ENCODE measurements at regions not wholly inside any gene's neighbourhood (a gene's known extent, or its start where the extent isn't known, plus 50 kb on each side); places are given as distances from the start of the nearest gene placed in this dataset.

GRCh38 chr11:122232985-122233384 lies 117.0 kb upstream of the BLID start:
- Histone ChIP-seq H2BK5ac (ENCODE audit: low read length) (no peak overlapping the region), H4K8ac (ENCODE audit: low read depth, low read length) (no peak overlapping the region), H3K9ac (ENCODE audit: low read length) (no peak overlapping the region), H3K27ac (ENCODE audit: low read depth, low read length) (no peak overlapping the region), H3K4me3 (ENCODE audit: low read length) (no peak overlapping the region), H3K56ac (ENCODE audit: low read length) (no peak overlapping the region), H2AK5ac (ENCODE audit: low read length) (no peak overlapping the region), H3K18ac (ENCODE audit: low read length) (no peak overlapping the region), H3K79me1 (ENCODE audit: low read length) (no peaks in the 10 kb centered on the region), H4K5ac (ENCODE audit: low read length) (no peak overlapping the region), H3K4me2 (ENCODE audit: low read length) (no peak overlapping the region), H3K27me3 (ENCODE audit: insufficient read depth, low read length, poor library complexity) (no peaks in the 10 kb centered on the region), H2BK120ac (ENCODE audit: low read depth, low read length) (no peak overlapping the region), H3K36me3 (ENCODE audit: control insufficient read depth, insufficient read depth, low read length) (no peaks in the 10 kb centered on the region), H3K23ac (ENCODE audit: low read length) (no peak overlapping the region), H3K79me2 (ENCODE audit: control insufficient read depth, insufficient read depth, low read length) (no peaks in the 10 kb centered on the region), H2BK15ac (replicated peaks; ENCODE audit: low read depth) (no peak overlapping the region), H3K4me1 (ENCODE audit: control insufficient read depth, low read depth, low read length) (peaks cover 2% of the 10 kb centered on the region), H3K4ac (ENCODE audit: low read depth, low read length) (no peak overlapping the region)
- DNase-seq = no peak
- WGBS (ENCODE audit: extremely low coverage, insufficient coverage, low lambda C conversion rate) = no CpG with 5 or more reads among the region's 4 CpGs

GRCh38 chr11:122230385-122230755 lies 114.4 kb upstream of the BLID start:
- H3K79me2 ChIP-seq (ENCODE audit: control insufficient read depth, insufficient read depth, low read length) = no peaks in the 10 kb centered on the region
- H2AK5ac ChIP-seq (ENCODE audit: low read length) = no peak overlapping the region
- no peak overlapping the region for H3K4me2 ChIP-seq (ENCODE audit: low read length)
- H3K4me3 ChIP-seq (ENCODE audit: low read length) = no peak overlapping the region
- no peak overlapping the region for H3K56ac ChIP-seq (ENCODE audit: low read length)
- no peak overlapping the region for H4K5ac ChIP-seq (ENCODE audit: low read length)
- peaks cover 2% of the 10 kb centered on the region for H3K4me1 ChIP-seq (ENCODE audit: control insufficient read depth, low read depth, low read length)
- H4K8ac ChIP-seq (ENCODE audit: low read depth, low read length) = no peak overlapping the region
- WGBS (ENCODE audit: extremely low coverage, insufficient coverage, low lambda C conversion rate) = no CpG with 5 or more reads among the region's 7 CpGs
- no peak overlapping the region for H3K4ac ChIP-seq (ENCODE audit: low read depth, low read length)
- H3K18ac ChIP-seq (ENCODE audit: low read length) = no peak overlapping the region
- no peak overlapping the region for H2BK5ac ChIP-seq (ENCODE audit: low read length)
- H3K27me3 ChIP-seq (ENCODE audit: insufficient read depth, low read length, poor library complexity) = no peaks in the 10 kb centered on the region
- H3K36me3 ChIP-seq (ENCODE audit: control insufficient read depth, insufficient read depth, low read length) = no peaks in the 10 kb centered on the region
- no peaks in the 10 kb centered on the region for H3K79me1 ChIP-seq (ENCODE audit: low read length)
- no peak overlapping the region for H2BK120ac ChIP-seq (ENCODE audit: low read depth, low read length)
- no peak overlapping the region for H3K9ac ChIP-seq (ENCODE audit: low read length)
- no peak overlapping the region for H2BK15ac ChIP-seq (replicated peaks; ENCODE audit: low read depth)
- no peak overlapping the region for H3K27ac ChIP-seq (ENCODE audit: low read depth, low read length)
- no peak overlapping the region for H3K23ac ChIP-seq (ENCODE audit: low read length)
- DNase-seq = no peak

- no peaks in the 10 kb centered on the region for H3K79me1 ChIP-seq (ENCODE audit: low read length)
- H3K56ac ChIP-seq (ENCODE audit: low read length) = no peak overlapping the region
- peaks cover 2% of the 10 kb centered on the region for H3K4me1 ChIP-seq (ENCODE audit: control insufficient read depth, low read depth, low read length)
- H2BK5ac ChIP-seq (ENCODE audit: low read length) = no peak overlapping the region
- WGBS (ENCODE audit: extremely low coverage, insufficient coverage, low lambda C conversion rate) = no CpG with 5 or more reads among the region's 22 CpGs
- H3K18ac ChIP-seq (ENCODE audit: low read length) = no peak overlapping the region
- no peak for DNase-seq
- no peak overlapping the region for H4K5ac ChIP-seq (ENCODE audit: low read length)
- no peak overlapping the region for H3K9ac ChIP-seq (ENCODE audit: low read length)
- no peak overlapping the region for H3K4me3 ChIP-seq (ENCODE audit: low read length)
- H2BK15ac ChIP-seq (replicated peaks; ENCODE audit: low read depth) = no peak overlapping the region
- H3K27ac ChIP-seq (ENCODE audit: low read depth, low read length) = no peak overlapping the region
- no peak overlapping the region for H2AK5ac ChIP-seq (ENCODE audit: low read length)
- no peak overlapping the region for H3K4me2 ChIP-seq (ENCODE audit: low read length)
- no peak overlapping the region for H3K23ac ChIP-seq (ENCODE audit: low read length)
- no peaks in the 10 kb centered on the region for H3K27me3 ChIP-seq (ENCODE audit: insufficient read depth, low read length, poor library complexity)
- no peak overlapping the region for H4K8ac ChIP-seq (ENCODE audit: low read depth, low read length)
- no peaks in the 10 kb centered on the region for H3K36me3 ChIP-seq (ENCODE audit: control insufficient read depth, insufficient read depth, low read length)
- H2BK120ac ChIP-seq (ENCODE audit: low read depth, low read length) = no peak overlapping the region
- H3K4ac ChIP-seq (ENCODE audit: low read depth, low read length) = no peak overlapping the region
- H3K79me2 ChIP-seq (ENCODE audit: control insufficient read depth, insufficient read depth, low read length) = no peaks in the 10 kb centered on the region
These were observed 113.7 kb upstream of the BLID start for GRCh38 chr11:122229481-122230384.

GRCh38 chr11:122229078-122229477 lies 113.1 kb upstream of the BLID start:
- Histone ChIP-seq H4K8ac (ENCODE audit: low read depth, low read length) (no peak overlapping the region), H3K36me3 (ENCODE audit: control insufficient read depth, insufficient read depth, low read length) (no peaks in the 10 kb centered on the region), H3K18ac (ENCODE audit: low read length) (no peak overlapping the region), H3K4me3 (ENCODE audit: low read length) (no peak overlapping the region), H3K27ac (ENCODE audit: low read depth, low read length) (no peak overlapping the region), H4K5ac (ENCODE audit: low read length) (no peak overlapping the region), H2BK5ac (ENCODE audit: low read length) (no peak overlapping the region), H3K4me2 (ENCODE audit: low read length) (no peak overlapping the region), H3K79me2 (ENCODE audit: control insufficient read depth, insufficient read depth, low read length) (no peaks in the 10 kb centered on the region), H3K9ac (ENCODE audit: low read length) (no peak overlapping the region), H2BK120ac (ENCODE audit: low read depth, low read length) (no peak overlapping the region), H3K4me1 (ENCODE audit: control insufficient read depth, low read depth, low read length) (peaks cover 2% of the 10 kb centered on the region), H2AK5ac (ENCODE audit: low read length) (no peak overlapping the region), H3K23ac (ENCODE audit: low read length) (no peak overlapping the region), H3K4ac (ENCODE audit: low read depth, low read length) (no peak overlapping the region), H3K79me1 (ENCODE audit: low read length) (no peaks in the 10 kb centered on the region), H3K56ac (ENCODE audit: low read length) (no peak overlapping the region), H3K27me3 (ENCODE audit: insufficient read depth, low read length, poor library complexity) (no peaks in the 10 kb centered on the region), H2BK15ac (replicated peaks; ENCODE audit: low read depth) (no peak overlapping the region)
- no peak for DNase-seq
- no CpG with 5 or more reads among the region's 2 CpGs for WGBS (ENCODE audit: extremely low coverage, insufficient coverage, low lambda C conversion rate)

- H3K4me1 ChIP-seq (ENCODE audit: control insufficient read depth, low read depth, low read length) = peaks cover 2% of the 10 kb centered on the region
- H2AK5ac ChIP-seq (ENCODE audit: low read length) = no peak overlapping the region
- WGBS (ENCODE audit: extremely low coverage, insufficient coverage, low lambda C conversion rate) = no CpG with 5 or more reads among the region's 4 CpGs
- H3K56ac ChIP-seq (ENCODE audit: low read length) = no peak overlapping the region
- no peak overlapping the region for H2BK5ac ChIP-seq (ENCODE audit: low read length)
- no peak overlapping the region for H3K4me3 ChIP-seq (ENCODE audit: low read length)
- H3K79me2 ChIP-seq (ENCODE audit: control insufficient read depth, insufficient read depth, low read length) = no peaks in the 10 kb centered on the region
- no peak overlapping the region for H2BK15ac ChIP-seq (replicated peaks; ENCODE audit: low read depth)
- no peak overlapping the region for H3K18ac ChIP-seq (ENCODE audit: low read length)
- H3K27ac ChIP-seq (ENCODE audit: low read depth, low read length) = no peak overlapping the region
- DNase-seq = no peak
- H3K23ac ChIP-seq (ENCODE audit: low read length) = no peak overlapping the region
- H4K5ac ChIP-seq (ENCODE audit: low read length) = no peak overlapping the region
- no peak overlapping the region for H3K4ac ChIP-seq (ENCODE audit: low read depth, low read length)
- no peak overlapping the region for H4K8ac ChIP-seq (ENCODE audit: low read depth, low read length)
- no peak overlapping the region for H3K4me2 ChIP-seq (ENCODE audit: low read length)
- H2BK120ac ChIP-seq (ENCODE audit: low read depth, low read length) = no peak overlapping the region
- no peaks in the 10 kb centered on the region for H3K36me3 ChIP-seq (ENCODE audit: control insufficient read depth, insufficient read depth, low read length)
- H3K9ac ChIP-seq (ENCODE audit: low read length) = no peak overlapping the region
- H3K27me3 ChIP-seq (ENCODE audit: insufficient read depth, low read length, poor library complexity) = no peaks in the 10 kb centered on the region
- H3K79me1 ChIP-seq (ENCODE audit: low read length) = no peaks in the 10 kb centered on the region
These were observed 110.9 kb upstream of the BLID start for GRCh38 chr11:122226810-122227379.

Measured in mesendoderm (in vitro differentiated cells).